ENCODE measurements at regions not wholly inside any gene's neighbourhood (a gene's known extent, or its start where the extent isn't known, plus 50 kb on each side); places are given as distances from the start of the nearest gene placed in this dataset.
A peak's percentile ranks its signal among the peaks of the same experiment; 100 is the strongest.
"Not testable (repeated sequence)": the region's sequence is repeated elsewhere in the genome, so short reads cannot be mapped to it uniquely, and the experiment has no call there.

GRCh38 chr9:15372455-15372854 is 50.2 kb upstream of the SNAPC3 start:
- DNase-seq: no peak

GRCh38 chr9:15371448-15371845 is 51.2 kb upstream of the SNAPC3 start:
- DNase-seq: no peak

- DNase-seq: no peak
These were observed 51.9 kb upstream of the SNAPC3 start for GRCh38 chr9:15370466-15371447.

GRCh38 chr9:15369871-15370270 is 52.8 kb upstream of the SNAPC3 start:
- DNase-seq: no peak

GRCh38 chr9:15369238-15369637 is 53.4 kb upstream of the SNAPC3 start:
- no peak for DNase-seq

- DNase-seq: not testable (repeated sequence)
These were observed 57.6 kb upstream of the SNAPC3 start for GRCh38 chr9:15364975-15365553.

GRCh38 chr9:15361737-15362136 is 54.7 kb upstream of the TTC39B start:
- no peak for DNase-seq

- peak; percentile 55 to 65 for DNase-seq
These were observed 50.1 kb upstream of the TTC39B start for GRCh38 chr9:15357050-15357653.
